Hippocampal formation (tissue), 2 donors: ENCODE measurements at regions not wholly inside any gene's neighbourhood (a gene's known extent, or its start where the extent isn't known, plus 50 kb on each side); places are given as distances from the start of the nearest gene placed in this dataset.

Experiments
- DNase-seq, 2 donors: peaks; one replicate each; lab custom pipeline; 2025; lab: John Stamatoyannopoulos, UW

GRCh38 chr2:208545403-208546042 lies 138.9 kb downstream of the PTH2R start:
- no peak for DNase-seq

- no peak for DNase-seq
Observed at GRCh38 chr2:208546107-208546506, 139.5 kb downstream of the PTH2R start.

- DNase-seq, result no peak
Observed at GRCh38 chr2:208546860-208547650, 140.5 kb downstream of the PTH2R start.

GRCh38 chr2:208548700-208549099 lies 142.1 kb downstream of the PTH2R start:
- no peak for DNase-seq

- DNase-seq, result no peak
Observed at GRCh38 chr2:208549546-208550158, 143.1 kb downstream of the PTH2R start.

GRCh38 chr2:208552943-208553342 lies 146.4 kb downstream of the PTH2R start:
- no peak for DNase-seq

GRCh38 chr2:208556983-208557484 lies 150.4 kb downstream of the PTH2R start:
- DNase-seq, result no peak

DNA sequence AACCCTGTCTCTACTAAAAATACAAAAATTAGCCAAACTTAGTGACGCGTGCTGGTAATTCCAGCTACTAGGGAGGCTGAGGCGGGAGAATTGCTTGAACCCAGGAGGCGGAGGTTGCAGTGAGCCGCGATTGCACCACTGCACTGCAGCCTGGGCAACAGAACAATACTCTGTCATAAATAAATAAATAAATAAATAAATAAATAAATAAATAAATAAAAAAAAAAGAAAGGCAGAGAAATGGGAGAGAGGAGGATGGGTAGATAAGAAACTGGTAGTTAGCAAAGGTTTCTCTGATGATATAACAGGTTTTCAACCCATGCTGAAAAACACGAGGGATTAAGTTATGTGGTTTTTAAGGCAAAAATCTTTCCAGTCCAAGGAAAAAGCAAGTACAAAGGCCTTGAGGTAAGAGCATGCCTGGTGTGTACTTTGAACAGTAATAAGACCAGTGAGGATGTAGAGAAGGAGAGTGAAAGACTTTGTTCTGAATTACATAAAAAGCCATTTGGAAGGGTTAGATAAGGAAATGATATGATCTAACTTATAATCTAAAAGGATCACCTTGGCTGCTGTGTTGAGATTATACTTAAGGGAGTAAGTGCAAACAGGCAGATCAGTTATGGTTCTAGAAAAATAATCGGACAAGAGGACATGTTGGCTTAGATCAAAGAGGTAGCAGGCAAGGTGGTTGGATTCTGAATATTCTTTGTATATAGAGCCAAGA lies 159.3 kb downstream of the PTH2R start:
- DNase-seq, result no peak

- DNase-seq, result no peak
Observed at GRCh38 chr2:208568203-208568602, 161.6 kb downstream of the PTH2R start.

DNA sequence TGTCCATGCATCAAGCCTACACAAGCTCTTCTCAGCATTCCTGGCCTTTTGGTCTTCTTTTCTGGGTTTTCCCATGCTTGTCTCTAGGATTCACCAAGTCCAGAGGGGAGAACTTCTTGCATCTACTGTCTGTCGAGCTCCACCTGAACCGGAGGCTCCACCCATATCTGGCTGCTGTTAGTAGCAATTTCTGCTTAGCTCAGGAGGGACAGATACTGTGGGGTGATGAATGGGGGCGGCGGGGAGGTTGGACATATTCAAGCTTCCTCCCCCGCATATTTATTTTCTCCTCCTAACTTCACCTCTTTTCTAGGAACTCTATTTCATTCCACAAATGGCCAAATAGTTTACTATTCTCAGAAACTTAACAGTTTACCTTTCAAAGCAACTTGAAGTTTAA lies 163.5 kb downstream of the PTH2R start:
- no peak for DNase-seq

GRCh38 chr2:208570851-208571763 lies 164.5 kb downstream of the PTH2R start:
- DNase-seq, result no peak

- no peak for DNase-seq
Observed at GRCh38 chr2:208571764-208572131, 165.2 kb downstream of the PTH2R start.

DNA sequence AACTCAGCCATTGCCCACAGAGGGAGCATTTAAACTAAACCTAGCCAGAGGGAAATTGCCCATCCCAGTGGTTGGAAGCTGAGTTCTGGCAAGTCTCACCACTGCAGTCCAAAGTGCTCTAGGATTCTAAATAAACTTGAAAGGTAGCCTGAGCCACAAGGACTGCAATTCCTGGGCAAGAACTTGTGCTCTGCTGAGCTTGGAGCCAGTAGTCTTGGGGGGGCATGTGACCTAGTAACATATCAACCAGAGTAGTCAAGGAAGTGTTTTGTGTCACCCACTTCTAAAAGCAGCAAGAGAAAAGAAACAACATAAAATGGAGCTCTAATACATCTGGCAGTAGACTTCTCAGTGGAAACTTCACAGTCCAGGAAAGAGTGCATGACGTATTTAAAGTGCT lies 167.0 kb downstream of the PTH2R start:
- no peak for DNase-seq

- DNase-seq, result no peak
Observed at GRCh38 chr2:208579678-208580077, 173.1 kb downstream of the PTH2R start.

GRCh38 chr2:208584378-208584985 lies 177.9 kb downstream of the PTH2R start:
- DNase-seq, result no peak

DNA sequence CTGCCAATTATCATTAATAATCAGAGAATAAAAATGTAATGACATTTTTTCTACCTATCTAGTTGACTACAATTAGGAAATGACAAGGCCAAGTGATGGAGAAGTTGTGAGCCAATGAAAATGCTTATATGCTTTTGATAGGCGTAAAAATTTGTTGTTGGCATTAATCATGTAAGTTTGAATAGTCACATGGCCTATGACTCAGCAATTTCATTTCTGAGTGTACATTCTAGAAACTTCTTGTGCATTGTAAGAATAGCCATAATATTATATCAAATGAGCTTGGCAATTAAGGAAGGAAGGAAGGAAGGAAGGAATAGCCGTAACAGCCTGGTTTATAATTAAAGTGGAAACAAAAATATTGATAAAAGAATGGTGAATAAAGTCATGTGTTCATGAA lies 179.9 kb downstream of the PTH2R start:
- no peak for DNase-seq

DNA sequence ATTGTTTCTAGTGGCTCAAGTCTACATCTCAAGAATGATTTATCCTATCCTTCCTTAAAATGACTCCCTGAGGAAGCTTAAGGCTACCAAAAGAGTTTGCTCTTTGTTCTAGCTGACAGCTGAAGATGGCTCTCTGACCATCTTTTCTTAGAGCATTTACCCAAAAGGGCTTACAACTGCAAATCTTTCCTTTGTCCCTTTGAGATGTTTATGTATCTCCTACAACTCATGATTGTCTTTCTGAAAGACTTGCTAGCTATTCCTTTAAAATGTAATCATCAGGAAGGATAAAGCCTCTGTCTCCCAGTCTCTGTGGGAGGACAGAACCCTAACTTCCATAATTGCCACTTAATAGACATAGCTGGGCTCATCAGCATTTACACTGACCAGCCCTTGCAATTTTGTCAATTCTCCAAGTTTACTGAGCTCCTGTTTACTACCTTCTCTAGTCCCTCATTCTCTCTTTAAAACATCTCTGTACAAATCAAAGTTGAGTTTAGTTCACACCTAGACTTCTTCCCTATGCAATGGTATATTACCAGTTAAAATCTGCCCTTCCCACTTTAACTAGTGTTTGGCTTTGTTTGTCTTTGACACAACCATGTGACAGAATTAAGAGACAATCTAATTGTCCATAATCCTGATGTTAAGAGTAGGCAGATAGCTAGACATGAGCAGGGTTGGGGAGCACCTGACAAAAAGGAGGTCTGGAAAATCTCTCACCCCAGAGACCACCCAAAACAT lies 188.2 kb downstream of the PTH2R start:
- DNase-seq, result no peak

- no peak for DNase-seq
Observed at GRCh38 chr2:208595386-208596275, 189.0 kb downstream of the PTH2R start.

DNA sequence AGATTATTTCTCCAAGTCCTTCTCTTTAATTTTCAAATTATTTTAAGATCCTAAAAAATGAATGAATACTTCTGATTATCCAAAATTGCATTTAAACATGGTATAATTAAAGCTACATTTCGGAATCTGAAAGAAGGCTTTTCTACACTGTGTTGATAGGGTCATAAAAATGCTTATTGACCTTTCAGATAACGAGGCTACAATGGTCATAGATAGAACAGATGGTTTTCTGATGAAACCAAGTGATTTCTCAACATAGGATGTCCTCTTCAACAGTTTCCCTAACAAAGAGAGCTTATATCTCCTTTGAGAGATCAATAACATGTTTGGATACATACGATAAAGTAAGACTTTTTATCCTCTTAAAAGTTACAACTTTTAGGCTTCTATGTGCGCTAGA lies 201.1 kb downstream of the PTH2R start:
- no peak for DNase-seq
